M059J (cell line): ENCODE measurements at regions not wholly inside any gene's neighbourhood (a gene's known extent, or its start where the extent isn't known, plus 50 kb on each side); places are given as distances from the start of the nearest gene placed in this dataset.
A peak's percentile ranks its signal among the peaks of the same experiment; 100 is the strongest.
"Not testable (repeated sequence)": the region's sequence is repeated elsewhere in the genome, so short reads cannot be mapped to it uniquely, and the experiment has no call there.

Experiments
- DNase-seq: peaks from one replicate; pipeline ENCODE4 v3.0.0-alpha.2; 2012; ENCODE audit warnings: low read depth

- DNase-seq = peak; percentile 35
Observed at GRCh38 chr4:20196476-20196875, 55.2 kb upstream of the SLIT2 start.

GRCh38 chr4:20195071-20195885 lies 56.4 kb upstream of the SLIT2 start:
- DNase-seq = peak; percentile 85

DNA sequence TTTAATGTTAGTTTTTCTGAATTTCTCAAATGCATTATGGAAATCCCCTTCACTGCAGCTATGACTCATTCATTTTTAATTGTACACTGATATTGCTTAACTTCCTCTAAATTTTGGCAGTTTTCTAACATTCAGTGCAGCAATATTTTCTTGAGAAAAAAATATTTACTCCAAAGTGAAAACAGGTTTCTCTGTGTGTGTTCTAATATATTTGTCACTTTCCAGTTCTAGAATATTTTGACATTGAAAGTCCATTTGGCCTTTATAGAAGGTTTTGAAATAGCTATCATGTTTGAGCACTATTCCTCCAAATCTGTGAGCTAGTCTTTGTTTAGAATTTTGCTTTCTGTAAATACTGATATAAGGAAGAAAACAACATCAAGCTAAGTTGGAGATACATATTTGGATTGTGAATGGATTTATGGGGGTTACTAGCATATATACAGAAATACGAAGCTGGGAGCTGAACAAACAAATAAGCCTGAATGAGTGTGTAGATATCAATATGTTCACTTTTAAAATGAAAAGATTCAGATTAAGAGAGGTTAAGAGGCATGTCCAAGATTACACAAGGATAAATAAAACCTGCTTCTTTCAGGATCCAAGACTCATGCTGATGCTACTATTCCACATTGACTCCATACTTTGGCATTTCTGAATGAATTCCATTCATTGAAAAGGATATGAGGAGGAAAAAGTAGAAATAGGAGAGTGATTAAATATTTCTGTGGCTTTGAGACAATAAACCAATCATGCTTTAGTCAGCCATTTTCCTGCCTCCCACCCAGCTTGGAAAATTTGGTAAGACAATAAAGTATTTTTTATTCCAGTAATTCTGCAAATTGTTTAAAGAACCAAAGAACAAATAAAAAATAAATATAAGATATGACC lies 57.3 kb upstream of the SLIT2 start:
- peak; percentile 77 for DNase-seq

GRCh38 chr4:20193141-20193936 lies 58.4 kb upstream of the SLIT2 start:
- DNase-seq = peak; percentile 73

- DNase-seq = peak; percentile 32
Observed at GRCh38 chr4:20192736-20193135, 59.0 kb upstream of the SLIT2 start.

GRCh38 chr4:20185103-20185502 lies 66.6 kb upstream of the SLIT2 start:
- no peak for DNase-seq

DNA sequence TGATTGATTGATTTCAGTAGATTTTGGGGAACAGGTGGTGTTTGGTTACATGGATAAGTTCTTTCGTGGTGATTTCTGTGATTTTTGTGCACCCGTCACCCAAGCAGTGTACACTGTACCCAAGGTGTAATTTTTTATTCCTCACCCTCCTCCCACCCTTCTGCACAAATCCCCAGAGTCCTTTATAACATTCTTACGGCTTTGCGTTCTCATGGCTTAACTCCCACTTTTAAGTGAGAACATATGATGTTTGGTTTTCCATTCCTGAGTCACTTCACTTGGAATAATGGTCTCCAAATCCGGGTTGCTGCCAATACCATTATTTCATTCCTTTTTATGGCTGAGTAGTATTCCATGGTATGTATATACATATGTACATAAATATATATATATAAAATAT lies 68.6 kb upstream of the SLIT2 start:
- DNase-seq = not testable (repeated sequence)

GRCh38 chr4:20181926-20182325 lies 69.8 kb upstream of the SLIT2 start:
- DNase-seq = no peak

DNA sequence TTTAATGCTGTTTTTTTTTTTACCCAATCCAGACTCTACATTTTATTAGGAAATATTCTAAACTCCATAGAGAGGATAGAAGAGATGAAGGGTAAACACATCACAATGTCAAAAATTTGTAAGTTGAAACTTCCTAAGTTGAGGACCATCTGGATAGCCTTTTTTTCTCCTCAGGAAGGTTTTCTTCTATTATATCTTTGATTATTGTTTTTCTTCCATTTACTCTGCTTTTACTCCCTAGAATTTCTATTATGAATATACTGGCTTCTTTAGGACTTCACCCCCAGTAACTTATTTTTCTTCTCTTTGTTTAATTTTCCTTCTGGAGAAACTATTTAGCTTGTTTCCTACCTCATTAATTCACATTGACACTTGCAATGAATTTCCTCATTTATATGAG lies 71.2 kb upstream of the SLIT2 start:
- no peak for DNase-seq

GRCh38 chr4:20178902-20179576 lies 72.7 kb upstream of the SLIT2 start:
- DNase-seq = no peak

GRCh38 chr4:20176881-20177280 lies 74.8 kb upstream of the SLIT2 start:
- peak; percentile 27 for DNase-seq

DNA sequence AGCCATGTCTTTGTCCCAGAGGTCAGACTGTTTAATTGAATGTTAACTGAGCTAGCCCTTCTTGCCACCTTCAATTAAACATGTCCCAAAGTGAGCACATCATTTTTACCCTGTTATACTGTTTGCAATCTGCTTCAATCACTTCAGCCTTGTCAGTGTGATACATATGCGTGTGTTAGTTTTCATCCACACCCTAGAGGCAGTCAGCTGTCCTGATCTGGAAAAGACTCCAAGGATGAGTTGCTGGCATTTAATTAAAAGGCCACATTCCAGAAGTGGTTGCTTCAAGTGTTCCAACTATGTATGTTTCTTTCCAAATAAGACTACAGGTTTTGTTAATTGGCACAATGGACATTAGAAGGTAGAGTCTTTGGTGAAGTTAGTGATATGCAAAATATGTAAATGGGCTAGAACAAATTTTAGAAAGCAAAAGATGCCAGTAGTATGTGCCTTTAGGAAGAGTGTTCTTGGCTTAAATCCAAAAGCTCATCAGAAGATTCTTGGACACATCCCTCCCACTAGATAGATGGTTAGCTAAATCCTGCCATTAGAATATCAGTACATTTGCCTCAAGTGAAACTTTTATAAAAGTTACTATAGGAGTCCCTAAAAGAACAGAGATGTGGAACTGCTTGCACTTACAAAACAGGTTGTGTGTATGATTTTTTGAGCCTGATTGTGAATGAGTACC lies 79.5 kb upstream of the SLIT2 start:
- DNase-seq = no peak

GRCh38 chr4:20166544-20166943 lies 85.2 kb upstream of the SLIT2 start:
- no peak for DNase-seq

- DNase-seq = no peak
Observed at GRCh38 chr4:20159516-20159915, 92.2 kb upstream of the SLIT2 start.

GRCh38 chr4:20158195-20158594 lies 93.5 kb upstream of the SLIT2 start:
- DNase-seq = no peak

- no peak for DNase-seq
Observed at GRCh38 chr4:20151436-20151835, 100.3 kb upstream of the SLIT2 start.

GRCh38 chr4:20149143-20149542 lies 102.6 kb upstream of the SLIT2 start:
- not testable (repeated sequence) for DNase-seq

DNA sequence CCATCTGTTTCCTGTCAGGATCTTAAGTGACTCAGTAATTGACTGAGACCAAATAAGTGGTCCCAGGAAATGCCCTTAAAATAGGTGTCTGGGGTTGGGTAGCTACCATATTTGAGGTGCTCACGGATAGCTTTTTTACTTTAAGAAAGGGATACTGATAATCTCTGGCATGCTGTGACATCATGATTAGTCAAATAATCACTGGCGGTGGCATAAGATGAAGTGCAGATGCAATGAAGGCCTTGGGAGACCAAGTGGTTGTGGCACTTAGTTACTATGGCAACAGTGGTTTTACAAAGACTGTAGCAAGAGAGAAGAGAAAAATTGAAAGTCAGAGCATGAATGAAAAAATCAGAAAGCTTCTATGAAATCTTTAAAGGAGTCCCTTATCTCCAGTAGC lies 114.5 kb upstream of the SLIT2 start:
- peak; percentile 85 for DNase-seq

DNA sequence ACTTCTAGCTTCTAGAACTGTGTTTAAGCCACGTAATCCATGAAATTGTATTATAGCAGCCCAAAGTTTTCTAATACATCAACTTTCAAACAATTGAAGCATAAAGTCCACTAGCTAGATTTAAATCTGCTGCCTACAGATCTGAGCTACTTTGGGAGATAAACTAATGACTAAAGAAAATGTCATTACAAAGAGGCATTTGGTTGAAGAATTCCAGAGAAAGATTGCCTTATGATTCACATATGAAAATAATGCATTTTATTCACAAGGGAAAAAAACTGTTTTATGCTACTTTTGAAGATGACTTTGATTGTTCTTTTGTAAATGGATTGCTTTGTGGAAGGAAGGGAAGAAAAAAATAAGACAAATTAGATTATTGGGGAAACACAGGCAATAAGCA lies 124.1 kb upstream of the SLIT2 start:
- DNase-seq = no peak

DNA sequence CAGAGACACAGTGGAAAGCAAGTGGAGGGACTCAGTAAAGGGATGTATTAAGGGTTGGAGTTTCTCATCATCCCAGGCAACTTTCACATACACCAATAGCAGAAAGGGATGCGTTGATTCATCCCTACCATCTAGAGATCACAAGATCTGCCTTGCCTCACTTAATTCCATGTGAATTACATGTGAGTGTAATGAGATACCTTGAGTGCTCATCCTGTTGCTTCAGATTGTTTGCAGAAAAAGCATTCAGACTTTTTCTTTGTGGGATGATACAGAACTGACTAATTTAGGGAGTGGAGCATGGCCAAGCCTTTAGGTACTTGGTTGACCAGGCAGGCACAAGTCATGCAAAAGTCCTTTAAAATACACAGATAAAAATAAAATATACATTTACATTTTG lies 124.8 kb upstream of the SLIT2 start:
- DNase-seq = peak; percentile 29
